Liver (tissue), 3 donors: ENCODE measurements at regions not wholly inside any gene's neighbourhood (a gene's known extent, or its start where the extent isn't known, plus 50 kb on each side); places are given as distances from the start of the nearest gene placed in this dataset.

Experiments
- FOXA1 ChIP-seq: IDR thresholded peaks from 2 replicates; pipeline ENCODE4 v1.6.1; 2016; ENCODE audit warnings: antibody characterized with exemption
- GABPA ChIP-seq, 2 donors: IDR thresholded peaks in 1 of 2; conservative IDR thresholded peaks in 1 of 2; 2 replicates each; pipeline ENCODE4 v1.6.1; 2016; ENCODE audit warnings: antibody characterized with exemption in 2 of 2, mild to moderate bottlenecking in 1 of 2, moderate library complexity in 1 of 2
- JUND ChIP-seq, 2 donors: IDR thresholded peaks; 2 replicates each; pipeline ENCODE4 v1.6.1; 2016; ENCODE audit warnings: antibody characterized with exemption in 2 of 2
- RAD21 ChIP-seq, 2 donors: IDR thresholded peaks; 2 replicates each; pipeline ENCODE4 v1.6.1; 2016; ENCODE audit warnings: antibody characterized with exemption in 2 of 2, mild to moderate bottlenecking in 2 of 2
- SP1 ChIP-seq: IDR thresholded peaks from 2 replicates; pipeline ENCODE4 v1.6.1; 2018; ENCODE audit warnings: antibody characterized with exemption, mild to moderate bottlenecking
- YY1 ChIP-seq: IDR thresholded peaks from 2 replicates; pipeline ENCODE4 v1.6.1; 2016; ENCODE audit warnings: antibody characterized with exemption, mild to moderate bottlenecking
- TF ChIP-seq, protein P1 (sequence below): IDR thresholded peaks from 2 replicates; pipeline ENCODE4 v1.6.1; 2016; ENCODE audit warnings: antibody characterized with exemption
- TF ChIP-seq, protein P2 (sequence below): fragments of 150-350 bp; IDR thresholded peaks from 2 replicates; pipeline ENCODE4 v1.5.1; 2017; ENCODE audit warnings: improper control_type of control experiment, low read depth, low read length; ENCODE audit not compliant: missing input control
- TF ChIP-seq, protein P3 (sequence below): IDR thresholded peaks from 2 replicates; pipeline ENCODE4 v1.6.1; 2016; ENCODE audit warnings: antibody characterized with exemption
- TF ChIP-seq, protein P4 (sequence below): IDR thresholded peaks from 2 replicates; pipeline ENCODE4 v1.6.1; 2016; ENCODE audit warnings: antibody characterized with exemption
- TF ChIP-seq, protein P5 (sequence below): IDR thresholded peaks from 2 replicates; pipeline ENCODE4 v1.6.1; 2016; ENCODE audit warnings: antibody characterized with exemption, mild to moderate bottlenecking
- donor health status: healthy.
- donor health status: healthy.

DNA sequence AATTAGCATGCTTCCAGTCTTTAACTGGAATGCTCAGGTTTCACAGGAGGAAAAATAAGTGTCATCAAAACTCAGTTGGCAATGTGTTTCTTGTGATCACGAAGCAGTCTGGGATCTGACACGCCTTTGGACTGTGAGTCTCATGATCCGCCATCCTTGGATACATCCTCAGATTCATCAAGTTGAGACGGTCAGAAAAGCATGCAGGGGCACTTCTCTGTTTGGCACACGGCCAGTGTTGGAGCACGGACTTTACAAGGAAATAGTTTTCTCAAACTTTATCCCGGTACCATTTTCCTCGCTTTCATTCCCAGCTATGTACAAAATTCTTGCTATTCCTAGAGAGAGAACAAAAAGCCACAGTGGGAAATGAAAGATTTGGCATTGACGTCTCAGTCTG lies 88.4 kb upstream of the PARP11 start:
- TF ChIP-seq, protein P1, sequence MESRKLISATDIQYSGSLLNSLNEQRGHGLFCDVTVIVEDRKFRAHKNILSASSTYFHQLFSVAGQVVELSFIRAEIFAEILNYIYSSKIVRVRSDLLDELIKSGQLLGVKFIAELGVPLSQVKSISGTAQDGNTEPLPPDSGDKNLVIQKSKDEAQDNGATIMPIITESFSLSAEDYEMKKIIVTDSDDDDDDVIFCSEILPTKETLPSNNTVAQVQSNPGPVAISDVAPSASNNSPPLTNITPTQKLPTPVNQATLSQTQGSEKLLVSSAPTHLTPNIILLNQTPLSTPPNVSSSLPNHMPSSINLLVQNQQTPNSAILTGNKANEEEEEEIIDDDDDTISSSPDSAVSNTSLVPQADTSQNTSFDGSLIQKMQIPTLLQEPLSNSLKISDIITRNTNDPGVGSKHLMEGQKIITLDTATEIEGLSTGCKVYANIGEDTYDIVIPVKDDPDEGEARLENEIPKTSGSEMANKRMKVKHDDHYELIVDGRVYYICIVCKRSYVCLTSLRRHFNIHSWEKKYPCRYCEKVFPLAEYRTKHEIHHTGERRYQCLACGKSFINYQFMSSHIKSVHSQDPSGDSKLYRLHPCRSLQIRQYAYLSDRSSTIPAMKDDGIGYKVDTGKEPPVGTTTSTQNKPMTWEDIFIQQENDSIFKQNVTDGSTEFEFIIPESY: no peak
- TF ChIP-seq, protein P2, sequence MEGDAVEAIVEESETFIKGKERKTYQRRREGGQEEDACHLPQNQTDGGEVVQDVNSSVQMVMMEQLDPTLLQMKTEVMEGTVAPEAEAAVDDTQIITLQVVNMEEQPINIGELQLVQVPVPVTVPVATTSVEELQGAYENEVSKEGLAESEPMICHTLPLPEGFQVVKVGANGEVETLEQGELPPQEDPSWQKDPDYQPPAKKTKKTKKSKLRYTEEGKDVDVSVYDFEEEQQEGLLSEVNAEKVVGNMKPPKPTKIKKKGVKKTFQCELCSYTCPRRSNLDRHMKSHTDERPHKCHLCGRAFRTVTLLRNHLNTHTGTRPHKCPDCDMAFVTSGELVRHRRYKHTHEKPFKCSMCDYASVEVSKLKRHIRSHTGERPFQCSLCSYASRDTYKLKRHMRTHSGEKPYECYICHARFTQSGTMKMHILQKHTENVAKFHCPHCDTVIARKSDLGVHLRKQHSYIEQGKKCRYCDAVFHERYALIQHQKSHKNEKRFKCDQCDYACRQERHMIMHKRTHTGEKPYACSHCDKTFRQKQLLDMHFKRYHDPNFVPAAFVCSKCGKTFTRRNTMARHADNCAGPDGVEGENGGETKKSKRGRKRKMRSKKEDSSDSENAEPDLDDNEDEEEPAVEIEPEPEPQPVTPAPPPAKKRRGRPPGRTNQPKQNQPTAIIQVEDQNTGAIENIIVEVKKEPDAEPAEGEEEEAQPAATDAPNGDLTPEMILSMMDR: no peak
- TF ChIP-seq FOXA1 (no peak), RAD21 (IDR thresholded peaks at IDR 0.05) (no peak), JUND (IDR thresholded peaks at IDR 0.05) (no peak), YY1 (no peak), GABPA (IDR thresholded peaks at IDR 0.05 in 1 of 2, conservative IDR thresholded peaks at IDR 0.05 in 1 of 2) (no peak), SP1 (no peak)
- TF ChIP-seq, protein P3, sequence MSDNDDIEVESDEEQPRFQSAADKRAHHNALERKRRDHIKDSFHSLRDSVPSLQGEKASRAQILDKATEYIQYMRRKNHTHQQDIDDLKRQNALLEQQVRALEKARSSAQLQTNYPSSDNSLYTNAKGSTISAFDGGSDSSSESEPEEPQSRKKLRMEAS: no peak
- TF ChIP-seq, protein P4, sequence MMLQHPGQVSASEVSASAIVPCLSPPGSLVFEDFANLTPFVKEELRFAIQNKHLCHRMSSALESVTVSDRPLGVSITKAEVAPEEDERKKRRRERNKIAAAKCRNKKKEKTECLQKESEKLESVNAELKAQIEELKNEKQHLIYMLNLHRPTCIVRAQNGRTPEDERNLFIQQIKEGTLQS: no peak
- TF ChIP-seq, protein P5, sequence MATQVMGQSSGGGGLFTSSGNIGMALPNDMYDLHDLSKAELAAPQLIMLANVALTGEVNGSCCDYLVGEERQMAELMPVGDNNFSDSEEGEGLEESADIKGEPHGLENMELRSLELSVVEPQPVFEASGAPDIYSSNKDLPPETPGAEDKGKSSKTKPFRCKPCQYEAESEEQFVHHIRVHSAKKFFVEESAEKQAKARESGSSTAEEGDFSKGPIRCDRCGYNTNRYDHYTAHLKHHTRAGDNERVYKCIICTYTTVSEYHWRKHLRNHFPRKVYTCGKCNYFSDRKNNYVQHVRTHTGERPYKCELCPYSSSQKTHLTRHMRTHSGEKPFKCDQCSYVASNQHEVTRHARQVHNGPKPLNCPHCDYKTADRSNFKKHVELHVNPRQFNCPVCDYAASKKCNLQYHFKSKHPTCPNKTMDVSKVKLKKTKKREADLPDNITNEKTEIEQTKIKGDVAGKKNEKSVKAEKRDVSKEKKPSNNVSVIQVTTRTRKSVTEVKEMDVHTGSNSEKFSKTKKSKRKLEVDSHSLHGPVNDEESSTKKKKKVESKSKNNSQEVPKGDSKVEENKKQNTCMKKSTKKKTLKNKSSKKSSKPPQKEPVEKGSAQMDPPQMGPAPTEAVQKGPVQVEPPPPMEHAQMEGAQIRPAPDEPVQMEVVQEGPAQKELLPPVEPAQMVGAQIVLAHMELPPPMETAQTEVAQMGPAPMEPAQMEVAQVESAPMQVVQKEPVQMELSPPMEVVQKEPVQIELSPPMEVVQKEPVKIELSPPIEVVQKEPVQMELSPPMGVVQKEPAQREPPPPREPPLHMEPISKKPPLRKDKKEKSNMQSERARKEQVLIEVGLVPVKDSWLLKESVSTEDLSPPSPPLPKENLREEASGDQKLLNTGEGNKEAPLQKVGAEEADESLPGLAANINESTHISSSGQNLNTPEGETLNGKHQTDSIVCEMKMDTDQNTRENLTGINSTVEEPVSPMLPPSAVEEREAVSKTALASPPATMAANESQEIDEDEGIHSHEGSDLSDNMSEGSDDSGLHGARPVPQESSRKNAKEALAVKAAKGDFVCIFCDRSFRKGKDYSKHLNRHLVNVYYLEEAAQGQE: no peak
